ENCODE measurements at regions not wholly inside any gene's neighbourhood (a gene's known extent, or its start where the extent isn't known, plus 50 kb on each side); places are given as distances from the start of the nearest gene placed in this dataset.

DNA sequence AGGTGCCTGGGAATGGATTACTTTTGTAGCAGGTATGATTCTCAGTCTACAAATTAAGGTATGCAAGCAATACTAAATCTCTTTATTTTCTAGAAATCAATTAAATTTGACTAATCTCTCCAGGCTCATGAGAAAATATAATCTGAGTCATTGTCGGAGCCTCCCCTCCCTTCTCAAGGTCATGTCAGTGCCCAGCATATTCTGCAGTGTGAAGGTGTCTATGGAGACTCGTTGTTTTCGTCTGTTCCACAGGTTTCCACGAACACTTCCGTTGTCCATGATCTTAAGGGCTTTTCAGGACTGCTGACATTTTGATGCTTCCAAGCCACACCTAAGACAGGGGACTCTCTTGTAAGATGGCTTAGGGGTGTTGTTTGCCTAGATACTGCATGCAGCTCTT, 56.6 kb upstream of the SCOC start:
- DNase-seq: no peak

DNA sequence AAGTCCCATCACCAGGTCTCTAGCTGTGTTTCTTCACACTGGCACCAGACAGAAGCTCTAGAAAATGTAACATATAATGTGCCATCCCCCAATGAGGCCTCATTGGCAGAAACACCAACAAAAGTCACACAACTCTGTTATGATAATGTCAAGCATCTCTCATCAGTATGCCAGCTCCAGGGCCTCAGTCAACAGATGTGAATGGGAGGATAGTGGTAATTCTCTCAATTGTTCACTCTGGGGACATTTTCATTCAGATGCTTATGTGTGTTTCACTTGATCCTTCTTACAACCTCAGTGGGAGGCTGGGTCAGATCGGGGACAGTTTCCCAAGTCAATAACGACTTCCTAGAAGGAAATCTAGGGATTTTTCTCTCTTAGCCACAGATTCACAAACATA, 57.5 kb upstream of the SCOC start:
- no peak for DNase-seq

DNA sequence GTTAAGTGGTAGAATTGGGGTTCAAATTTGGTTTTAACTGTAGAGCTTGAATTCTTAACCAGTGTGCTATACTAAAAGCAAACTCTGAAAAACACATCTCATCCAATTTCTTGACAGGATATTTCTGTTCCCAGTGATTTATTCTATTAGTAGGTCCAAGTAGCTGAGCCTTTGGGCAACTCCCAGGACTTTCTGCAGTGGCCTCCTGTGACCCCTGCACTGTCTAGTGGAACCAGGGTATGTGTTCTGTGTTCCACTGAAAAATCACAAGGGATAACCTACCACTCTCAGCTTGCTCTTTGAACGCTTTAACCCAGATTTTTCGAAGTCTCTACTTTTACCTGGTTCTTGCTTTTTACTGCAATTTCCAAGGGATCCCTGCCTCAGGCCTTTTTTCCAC, 58.0 kb upstream of the SCOC start:
- no peak for DNase-seq

DNA sequence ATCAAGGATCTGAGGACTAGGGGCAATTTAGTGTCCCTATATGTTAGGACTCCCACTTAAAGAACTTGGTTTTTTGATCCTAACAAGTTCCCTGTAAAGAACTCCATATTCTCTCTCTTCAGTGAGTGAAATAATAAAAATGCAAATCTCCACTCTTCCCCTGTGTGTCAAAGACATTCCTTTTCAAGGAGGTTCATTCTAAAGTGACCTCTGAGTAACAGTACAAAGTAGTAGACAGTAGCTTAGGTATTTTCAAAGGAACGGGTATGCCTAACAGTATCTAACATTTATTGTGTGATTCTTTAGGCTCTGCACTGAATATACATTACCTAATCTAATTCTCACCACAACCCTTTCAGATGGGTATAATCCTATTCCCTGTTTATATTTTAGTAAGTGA, 58.4 kb upstream of the SCOC start:
- no peak for DNase-seq

DNA sequence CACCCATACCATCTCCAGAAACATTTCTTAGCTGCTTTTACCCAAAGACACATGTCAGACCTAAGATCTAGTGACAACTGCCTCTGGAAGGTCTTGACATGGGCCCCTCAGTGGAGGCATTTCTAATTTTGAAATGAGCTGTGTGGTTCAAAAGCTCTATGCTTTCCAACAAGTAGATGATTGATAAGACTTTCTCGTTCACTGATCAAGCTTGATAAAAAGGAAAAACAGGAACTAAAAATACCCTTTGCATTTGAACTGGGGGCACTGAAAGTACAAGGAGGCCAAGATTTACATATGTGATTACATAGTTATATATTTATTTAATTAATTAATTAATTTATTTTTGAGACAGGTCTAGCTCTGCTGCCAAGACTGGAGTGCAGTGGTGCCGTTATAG, 61.3 kb upstream of the SCOC start:
- no peak for DNase-seq

DNA sequence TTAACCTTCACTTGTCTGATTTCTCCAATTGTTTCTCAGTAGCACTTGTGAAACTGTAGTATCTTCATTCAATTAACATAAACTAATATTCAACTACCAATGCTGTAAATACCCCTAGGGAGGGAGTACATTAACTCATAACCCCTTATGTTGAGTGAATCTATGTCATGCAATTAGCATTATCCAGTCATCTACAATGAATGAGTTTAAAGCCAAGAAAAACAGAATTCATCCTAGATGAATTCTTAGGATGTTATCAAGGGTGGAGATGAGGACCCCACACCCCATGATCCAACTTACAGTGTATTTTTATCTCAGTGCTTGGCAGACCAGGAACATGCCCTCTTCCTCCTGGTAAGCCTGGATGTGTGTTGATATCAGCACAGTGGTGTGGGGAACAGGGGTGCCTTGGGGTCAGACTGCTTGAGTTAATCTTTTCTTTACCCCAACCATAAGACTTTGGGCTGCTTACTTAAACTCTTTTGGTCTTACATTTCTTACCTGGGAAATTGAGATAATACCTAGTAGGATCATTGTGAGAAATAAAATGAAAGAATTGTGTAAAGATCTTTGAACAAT, 62.1 kb upstream of the SCOC start:
- DNase-seq: no peak

DNA sequence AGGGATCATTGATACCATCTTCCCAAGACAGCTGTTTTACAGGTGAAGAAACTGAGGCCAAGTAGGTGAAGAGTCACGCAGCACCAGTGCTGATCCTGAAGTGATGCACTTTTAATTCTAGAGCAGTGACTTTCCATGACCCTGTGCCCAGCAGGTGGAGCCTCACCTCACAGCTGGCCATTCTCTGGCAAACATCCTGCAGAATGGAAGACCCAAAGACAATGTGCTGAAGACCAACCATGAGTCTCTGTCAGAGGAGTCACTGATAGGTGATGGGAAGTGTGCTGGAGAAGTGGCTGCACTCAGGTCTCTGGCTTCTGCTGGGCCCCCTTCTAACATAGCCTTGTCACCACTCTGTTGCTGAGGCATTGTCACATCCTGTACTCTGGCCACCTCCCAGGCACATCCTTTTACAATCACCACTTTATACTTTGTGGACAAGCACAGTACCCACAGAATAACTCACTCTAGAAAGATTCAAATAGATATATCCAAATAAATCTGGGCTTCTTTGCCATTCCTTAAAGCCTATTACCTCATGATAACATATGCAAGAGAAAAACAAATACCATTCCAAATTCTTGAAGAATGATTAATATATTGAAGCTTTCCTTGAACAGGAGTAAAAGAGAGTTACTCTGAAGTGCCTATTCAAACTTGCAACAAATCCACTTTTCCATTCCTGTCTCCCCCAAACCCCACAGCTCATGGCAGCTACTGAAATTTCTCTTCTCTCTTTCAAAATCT, 64.1 kb upstream of the SCOC start:
- no peak for DNase-seq

DNA sequence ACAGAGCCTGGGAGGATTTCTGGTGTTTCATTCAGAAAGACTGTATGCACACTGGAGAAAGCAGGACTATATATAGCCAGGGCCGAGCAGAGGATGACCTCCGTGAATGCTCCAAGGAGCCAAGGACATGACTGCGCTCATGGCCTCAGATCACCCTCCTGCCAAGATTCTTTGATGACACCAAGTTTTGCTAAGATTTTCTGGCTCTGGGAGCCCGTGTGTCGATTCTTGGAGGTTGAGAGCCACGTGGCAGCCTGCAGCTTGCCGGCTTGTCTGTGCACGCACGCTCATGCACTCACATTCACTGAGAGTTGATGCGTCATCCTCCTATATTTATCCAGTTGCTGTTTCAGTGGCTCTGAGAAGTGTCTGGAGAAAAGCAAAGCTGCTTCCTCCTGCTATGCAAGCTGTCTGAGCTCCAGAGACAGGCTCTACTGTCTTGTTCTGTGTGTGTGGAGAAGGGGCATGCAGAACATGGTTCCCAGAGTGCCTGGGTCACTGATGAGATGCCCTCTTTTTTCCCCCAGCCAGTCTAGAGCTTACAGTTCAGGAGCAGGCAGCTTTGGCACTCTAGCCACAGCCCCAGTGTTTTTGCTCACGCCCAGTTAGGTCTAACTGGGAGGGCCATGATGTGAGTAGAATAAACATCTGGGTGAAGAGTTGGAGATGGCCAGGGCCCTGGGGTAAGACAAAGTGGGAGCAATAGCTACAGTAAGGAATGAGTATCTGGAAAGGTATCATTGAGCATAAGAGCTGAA, 64.9 kb upstream of the SCOC start:
- DNase-seq: no peak

DNA sequence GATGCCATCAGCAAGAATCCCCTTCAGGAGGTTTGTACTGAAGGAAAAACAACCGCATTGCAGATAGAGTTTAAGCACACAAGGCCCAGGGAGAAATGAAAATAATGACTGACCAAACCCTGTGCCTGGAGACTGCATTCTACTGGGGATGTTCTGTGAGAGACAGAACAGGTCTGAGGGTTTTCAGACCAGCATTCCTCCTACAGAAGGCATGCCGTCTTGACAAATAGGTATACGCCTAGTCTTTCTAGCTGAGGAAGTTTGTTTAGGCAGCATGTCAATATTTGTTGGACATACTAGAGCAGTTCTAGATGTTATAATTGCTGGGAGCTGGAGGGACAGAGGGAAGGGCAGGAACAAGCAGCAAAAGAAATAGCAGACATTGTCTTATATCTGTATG, 68.4 kb upstream of the SCOC start:
- no peak for DNase-seq

DNA sequence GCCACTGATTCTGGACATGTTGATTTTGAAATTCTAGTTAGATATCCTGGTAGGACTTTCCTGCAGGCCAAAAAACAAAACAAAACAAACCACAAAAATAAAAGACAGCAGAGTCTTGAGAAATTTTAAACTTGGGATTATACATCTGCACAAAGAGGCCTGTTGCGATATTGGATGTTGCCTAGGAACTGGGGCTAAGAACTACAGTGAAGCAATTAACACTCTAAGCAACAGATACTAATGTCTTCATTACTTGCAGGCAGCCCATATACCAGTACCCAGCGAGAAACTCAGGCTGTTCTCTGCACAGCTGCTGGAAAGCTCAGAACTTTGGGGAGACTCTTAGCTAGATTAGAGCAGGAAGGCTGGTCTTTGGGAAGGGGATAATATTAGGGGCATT, 69.1 kb upstream of the SCOC start:
- no peak for DNase-seq

DNA sequence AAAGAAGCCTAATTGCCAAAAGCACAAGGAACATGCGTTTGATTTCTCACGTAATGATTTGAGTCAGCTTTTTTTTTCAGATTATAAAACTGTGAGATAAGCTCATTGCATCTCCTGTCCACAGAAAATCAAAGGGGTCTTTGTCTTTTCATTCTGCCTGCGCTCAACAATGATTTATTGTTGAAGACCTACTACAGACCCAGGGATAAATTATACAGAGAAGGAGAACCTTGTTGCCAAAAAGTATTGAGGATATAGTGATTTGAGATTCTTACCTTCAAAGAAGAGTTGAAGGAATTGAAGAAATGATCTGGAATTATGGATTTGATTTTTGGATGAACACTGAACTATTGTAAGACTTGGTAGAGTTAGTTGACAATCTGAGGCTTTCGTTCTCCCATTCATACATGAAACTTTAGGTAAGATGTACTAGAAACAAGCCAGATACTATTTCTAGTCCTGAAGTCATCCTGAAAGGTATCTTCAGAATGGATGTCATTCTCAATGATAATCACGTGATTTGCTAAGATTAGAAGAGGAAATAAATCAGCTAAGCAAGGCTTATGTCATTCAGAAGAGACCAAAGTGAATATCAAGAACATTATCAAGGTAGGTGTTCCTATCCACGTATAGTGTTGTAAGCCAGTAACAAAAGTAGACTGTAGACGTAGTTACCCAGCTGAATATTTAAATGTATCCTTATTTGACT, 71.1 kb upstream of the SCOC start:
- DNase-seq: no peak

DNA sequence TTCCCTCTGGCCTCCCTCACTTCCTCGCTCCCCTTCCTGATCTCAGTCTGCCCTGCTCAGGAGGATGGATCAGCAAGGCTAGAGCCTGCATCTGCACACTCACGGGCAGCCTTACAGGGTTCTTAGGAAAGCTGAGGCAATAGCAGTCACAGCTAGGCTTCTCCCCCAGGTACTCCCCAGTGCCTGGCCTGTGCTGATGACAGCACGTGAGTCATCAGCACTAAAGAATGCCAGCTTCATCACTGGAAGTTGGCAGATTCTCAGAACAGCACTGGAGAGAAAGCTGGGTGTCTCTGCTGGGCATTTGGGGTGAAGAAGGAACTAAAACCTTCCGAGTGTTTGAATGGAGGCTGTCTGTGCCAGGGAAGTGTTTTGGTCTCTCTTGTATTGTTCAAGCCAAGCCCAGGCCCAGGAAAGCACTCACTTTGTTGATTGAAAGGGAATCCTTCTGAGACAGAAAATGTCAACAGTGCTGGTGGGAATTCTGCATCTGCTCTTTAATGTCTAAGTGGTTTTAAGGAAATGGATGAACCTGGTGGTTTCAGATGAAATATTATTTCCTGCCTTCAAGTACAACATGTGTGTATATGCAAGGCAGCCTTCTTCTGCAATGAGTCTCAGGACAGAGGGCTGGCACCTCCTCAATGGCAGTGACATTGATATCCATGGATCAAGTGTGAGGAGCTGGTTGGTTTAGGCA, 73.0 kb upstream of the SCOC start:
- no peak for DNase-seq

DNA sequence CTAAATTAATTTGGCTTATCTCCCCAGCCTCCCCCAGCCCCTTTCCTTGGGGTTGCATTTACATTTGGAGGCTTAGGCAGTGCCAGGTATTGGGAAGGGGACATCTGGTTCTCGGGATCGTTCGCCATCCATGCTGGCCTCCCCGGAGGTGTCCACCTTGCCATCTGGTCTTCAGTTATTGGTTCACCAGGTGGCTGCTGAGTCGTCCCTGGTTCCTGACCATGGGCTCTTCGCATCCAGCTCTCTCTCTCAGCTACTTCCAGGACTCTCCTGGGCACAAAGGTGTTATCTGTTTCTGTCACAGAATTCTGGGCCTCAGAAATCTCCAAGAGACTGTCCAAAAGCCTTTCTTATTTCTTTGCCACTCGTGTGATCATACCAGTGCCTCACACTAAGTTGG, 75.4 kb upstream of the SCOC start:
- no peak for DNase-seq

DNA sequence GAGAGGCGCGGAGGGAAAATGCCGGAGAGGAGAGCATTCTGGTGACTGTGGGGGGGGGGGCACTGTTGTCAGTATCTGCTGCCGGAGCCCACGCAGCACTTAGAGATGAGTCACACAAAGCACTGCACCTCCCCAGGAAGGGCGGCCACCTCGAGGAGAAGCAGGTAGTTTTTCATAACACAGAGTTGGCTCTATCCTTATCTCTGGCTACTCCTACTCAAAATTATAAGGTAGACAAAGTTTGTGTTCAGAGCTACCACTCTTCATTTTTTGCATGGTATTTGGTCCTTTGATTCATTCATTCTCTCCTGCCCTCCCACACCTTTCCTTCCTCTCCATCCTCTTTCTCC, 76.2 kb upstream of the SCOC start:
- no peak for DNase-seq

DNA sequence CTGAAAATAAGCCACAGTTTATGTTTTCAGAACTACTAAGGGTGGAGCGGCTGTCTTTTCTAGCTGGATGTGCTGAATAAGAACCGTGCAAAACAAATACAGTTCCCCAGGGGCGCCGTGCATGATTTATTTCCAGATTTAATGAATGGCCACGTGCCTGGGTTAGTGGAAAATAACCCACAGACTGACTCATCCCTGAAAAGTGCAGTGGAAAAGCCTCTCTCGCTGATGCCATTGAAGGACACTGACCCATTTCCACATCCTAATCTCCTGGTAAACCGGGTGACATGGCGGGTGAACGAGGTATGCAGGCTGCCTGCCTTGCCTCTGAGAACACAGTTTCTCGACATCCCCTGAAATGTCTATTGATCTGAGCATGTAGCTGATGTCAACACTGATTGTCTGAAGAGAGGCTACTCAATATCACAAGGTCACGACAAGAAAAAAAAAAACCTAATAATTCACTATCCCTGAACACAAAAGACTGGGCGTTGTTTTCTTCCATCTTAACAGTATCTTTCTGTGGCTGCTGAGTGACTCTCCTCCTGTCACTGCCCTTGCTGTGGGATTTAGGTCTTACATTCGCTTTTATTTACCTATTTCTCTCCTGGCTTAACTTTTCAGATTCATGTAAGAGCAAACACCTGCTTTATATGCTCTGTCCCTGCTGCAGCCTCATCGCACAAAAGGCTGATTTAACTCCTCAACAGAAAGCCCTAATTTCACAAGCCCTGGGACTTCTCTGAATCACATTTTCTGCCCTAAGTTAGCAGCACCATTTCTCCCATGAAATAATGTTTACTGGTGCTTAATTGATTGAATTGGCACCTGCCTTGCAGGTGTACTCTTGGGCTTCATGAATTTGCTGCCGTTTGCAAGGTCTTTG, 76.9 kb upstream of the SCOC start:
- DNase-seq: no peak

DNA sequence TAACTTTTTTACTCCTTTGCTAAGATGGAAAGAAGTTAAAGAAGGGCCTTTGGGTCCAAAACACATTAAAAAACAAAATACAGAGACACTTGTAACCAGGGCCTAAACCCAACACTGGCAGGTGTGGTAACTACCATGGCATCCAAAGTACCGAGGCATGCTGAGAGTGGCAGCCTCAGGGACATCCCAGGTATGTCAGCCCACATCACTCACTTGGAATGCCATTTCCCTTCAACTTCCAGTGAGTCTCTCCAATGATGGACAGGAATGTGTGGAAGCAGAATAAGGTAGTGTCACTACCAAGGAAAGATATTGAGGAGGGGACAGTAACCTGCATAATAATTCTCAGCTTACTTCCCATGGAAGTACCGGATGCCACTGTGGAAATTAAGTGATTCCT, 79.5 kb upstream of the SCOC start:
- DNase-seq: no peak

DNA sequence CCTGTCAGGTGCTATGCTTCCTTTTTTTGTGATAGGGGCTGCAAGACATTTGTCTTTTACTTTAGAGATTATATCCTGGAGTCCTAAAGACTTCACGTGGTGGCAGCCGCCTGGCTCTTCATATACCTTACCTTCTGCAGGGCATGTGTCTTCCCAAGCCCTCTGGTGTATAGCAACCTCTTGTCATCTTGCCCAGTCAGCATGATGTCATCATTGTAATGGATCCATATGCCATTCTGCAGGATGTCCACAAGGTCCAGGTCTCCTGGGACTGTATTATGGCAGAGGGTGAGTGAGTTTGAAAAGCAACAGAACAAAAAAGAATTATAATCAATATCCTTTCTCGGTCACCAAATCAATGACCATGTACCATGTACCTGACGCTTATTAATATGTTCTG, 82.2 kb upstream of the SCOC start:
- no peak for DNase-seq

DNA sequence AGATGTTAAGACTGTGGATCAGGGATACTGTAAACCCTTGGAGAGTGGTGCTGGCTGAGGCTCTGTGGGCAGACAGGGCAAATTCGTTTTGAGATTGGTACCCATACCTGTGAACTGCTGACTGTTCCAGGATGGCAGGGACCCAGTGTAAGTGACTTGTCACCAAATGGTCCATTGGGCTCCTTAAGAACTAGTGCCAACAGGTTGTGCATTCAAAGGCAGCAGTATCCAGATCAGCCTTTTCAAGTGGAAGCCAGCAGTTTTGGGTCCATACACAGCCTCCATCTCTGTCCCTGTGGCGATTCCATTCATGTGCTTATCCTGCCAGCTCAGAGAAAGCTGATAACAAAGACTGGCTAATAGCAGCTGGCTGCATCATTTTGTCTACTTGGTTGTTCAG, 84.0 kb upstream of the SCOC start:
- DNase-seq: no peak

DNA sequence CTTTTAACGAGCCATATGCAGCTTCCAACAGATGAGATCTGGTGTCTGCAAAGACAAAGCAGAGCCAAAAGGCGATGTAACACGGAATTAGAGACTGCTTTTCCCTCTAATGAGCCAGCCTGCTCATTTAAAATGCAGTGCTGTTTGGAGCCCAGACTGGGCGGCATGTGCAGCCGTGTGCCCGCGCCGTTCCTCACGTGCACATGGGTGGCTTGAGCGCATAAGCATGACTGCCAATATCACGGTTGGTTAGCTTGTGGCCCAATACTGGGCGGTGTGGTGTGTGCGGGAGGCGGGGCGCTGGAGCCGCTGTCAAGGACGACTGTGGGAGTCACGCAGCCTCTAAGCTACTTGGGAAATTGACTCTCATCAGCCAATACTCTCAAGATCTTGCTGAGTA, 87.0 kb upstream of the SCOC start:
- DNase-seq: no peak

DNA sequence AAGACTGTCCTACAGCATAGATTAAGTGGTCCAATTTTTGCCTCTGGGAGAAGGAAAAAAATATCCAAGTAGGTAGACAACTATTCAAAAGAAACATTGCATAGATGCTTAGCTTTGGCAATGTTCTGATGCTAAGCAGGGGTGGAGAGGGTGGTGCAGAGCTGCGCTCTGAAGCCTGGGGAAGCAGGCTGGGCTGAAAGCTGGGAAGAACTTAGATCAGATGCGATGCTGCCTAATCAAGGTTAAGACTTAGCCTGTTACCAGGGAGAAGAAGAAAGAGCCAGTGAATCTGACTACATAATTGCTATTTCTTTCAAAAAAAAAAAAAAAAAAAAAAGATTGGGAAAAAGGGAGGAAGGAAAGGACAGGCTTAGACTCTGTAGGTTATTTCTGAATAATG, 89.0 kb upstream of the SCOC start:
- no peak for DNase-seq

DNA sequence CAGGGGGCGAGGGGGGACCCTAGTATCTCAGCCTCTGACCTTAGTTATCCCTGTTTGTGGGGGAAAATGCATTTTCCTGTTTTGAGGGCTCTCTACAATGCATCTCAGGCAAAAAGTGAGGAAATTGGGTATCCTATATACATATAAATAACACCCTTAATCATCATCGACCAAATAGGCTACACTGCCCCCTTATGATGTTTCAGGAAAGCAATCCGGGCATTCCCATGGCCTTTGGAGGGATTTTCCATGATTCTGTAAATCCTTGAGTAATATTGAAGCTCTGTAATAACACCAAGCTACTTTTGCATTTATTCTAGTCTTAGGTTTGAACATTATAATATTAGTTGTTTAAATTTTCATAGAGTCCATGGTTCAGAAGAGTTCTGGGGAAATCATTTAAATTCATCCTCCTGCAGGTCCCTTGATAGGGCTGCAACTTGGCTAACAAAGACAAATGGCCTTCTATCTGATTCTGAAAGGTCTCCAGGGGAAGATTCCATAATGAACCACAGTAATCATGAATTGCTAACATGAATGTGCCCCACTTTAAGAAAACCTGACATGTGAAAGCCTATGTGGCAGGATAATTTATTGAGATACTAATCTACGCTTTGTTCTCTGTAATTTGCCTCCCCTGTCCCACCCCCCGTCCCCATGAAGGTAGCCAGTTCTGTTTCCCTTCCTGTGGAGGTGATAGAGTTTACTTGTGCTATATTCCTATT, 91.5 kb upstream of the SCOC start:
- no peak for DNase-seq

DNA sequence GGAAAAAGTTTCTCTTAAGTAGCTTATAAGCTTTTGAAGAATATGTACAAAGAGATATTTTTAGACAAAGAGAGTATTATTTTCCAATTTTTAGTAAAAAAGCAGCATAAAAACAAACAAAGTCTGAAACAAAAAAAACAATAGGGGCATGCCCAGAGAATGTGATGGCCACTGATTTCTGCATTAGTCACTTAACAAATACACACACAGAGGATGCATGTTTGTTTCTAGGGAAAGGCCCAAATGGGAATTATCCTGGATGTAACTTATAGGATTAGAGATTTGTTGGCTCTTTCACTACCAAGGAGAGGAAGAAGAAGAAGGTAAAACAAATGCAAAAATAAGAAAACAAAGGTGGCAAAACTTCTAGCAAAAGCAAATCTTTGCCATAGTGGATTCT, 95.9 kb upstream of the SCOC start:
- no peak for DNase-seq

Data from activated naive CD4-positive, alpha-beta T cell treated with Interleukin-2 at 50 U/mL for 16 hours (primary cell).